GM23338 (cell line): ENCODE measurements at regions not wholly inside any gene's neighbourhood (a gene's known extent, or its start where the extent isn't known, plus 50 kb on each side); places are given as distances from the start of the nearest gene placed in this dataset.

Source experiments
- ATAC-seq: fragments of 200-7000 bp; cut with Tn5 transposase; 3 replicates; pipeline ENCODE4 v1.9.1; 2020
- DNase-seq: peaks from one replicate; pipeline ENCODE4 v3.0.0-alpha.2; 2015; ENCODE audit warnings: low spot score
- H2AFZ ChIP-seq: fragments of 200-600 bp; sonication (generic); 2 replicates; pipeline ENCODE4 v1.8.0; 2016; ENCODE audit warnings: antibody characterized with exemption, mild to moderate bottlenecking, moderate library complexity
- H3F3A ChIP-seq: fragments of 200-600 bp; sonication (generic); replicated peaks from 2 replicates; pipeline ENCODE4 v1.8.0; 2017; ENCODE audit warnings: antibody characterized with exemption, mixed run types, low read depth
- H3K27ac ChIP-seq: fragments of 200-600 bp; sonication (generic); 2 replicates; pipeline ENCODE4 v1.6.1; 2016; ENCODE audit warnings: low read depth
- H3K27me3 ChIP-seq: fragments of 200-600 bp; sonication (generic); 2 replicates; pipeline ENCODE4 v1.8.0; 2016; ENCODE audit warnings: mild to moderate bottlenecking, mixed run types, moderate library complexity; ENCODE audit not compliant: insufficient read depth
- H3K36me3 ChIP-seq: fragments of 200-600 bp; sonication (generic); 2 replicates; pipeline ENCODE4 v1.8.0; 2016; ENCODE audit warnings: mild to moderate bottlenecking; ENCODE audit not compliant: insufficient read depth
- H3K4me1 ChIP-seq: fragments of 200-600 bp; sonication (generic); 2 replicates; pipeline ENCODE4 v1.8.0; 2016; ENCODE audit warnings: mild to moderate bottlenecking, moderate library complexity; ENCODE audit not compliant: insufficient read depth
- H3K4me2 ChIP-seq: fragments of 200-600 bp; sonication (generic); 2 replicates; pipeline ENCODE4 v1.7.1; 2017; ENCODE audit warnings: mixed run types
- H3K4me3 ChIP-seq: fragments of 200-600 bp; sonication (generic); 2 replicates; pipeline ENCODE4 v1.6.1; 2016; ENCODE audit warnings: mixed run types
- H3K79me2 ChIP-seq: fragments of 200-600 bp; sonication (generic); replicated peaks from 2 replicates; pipeline ENCODE4 v1.8.0; 2017; ENCODE audit warnings: mild to moderate bottlenecking; ENCODE audit not compliant: insufficient read depth
- H3K9me2 ChIP-seq: fragments of 200-600 bp; sonication (generic); 2 replicates; pipeline ENCODE4 v1.8.0; 2017; ENCODE audit not compliant: insufficient read depth
- H4K20me1 ChIP-seq: fragments of 200-600 bp; sonication (generic); replicated peaks from 2 replicates; pipeline ENCODE4 v1.8.0; 2017; ENCODE audit warnings: mild to moderate bottlenecking; ENCODE audit not compliant: insufficient read depth
- H3K27ac Mint-ChIP-seq: 2 replicates; pipeline ENCODE4 v1.8.0; 2020; ENCODE audit warnings: inconsistent platforms, mild to moderate bottlenecking, moderate library complexity, mixed read lengths
- H3K27me3 Mint-ChIP-seq: 3 replicates; pipeline ENCODE4 v1.8.0; 2022; ENCODE audit warnings: low read depth, mild to moderate bottlenecking, moderate library complexity, mixed read lengths, inconsistent platforms; ENCODE audit not compliant: insufficient read depth, poor library complexity
- H3K36me3 Mint-ChIP-seq: 3 replicates; pipeline ENCODE4 v1.8.0; 2021; ENCODE audit warnings: low read depth, mild to moderate bottlenecking, inconsistent platforms, moderate library complexity, mixed read lengths
- H3K4me1 Mint-ChIP-seq: 3 replicates; pipeline ENCODE4 v1.8.0; 2020; ENCODE audit warnings: mild to moderate bottlenecking, inconsistent platforms, mixed read lengths
- H3K4me3 Mint-ChIP-seq: 3 replicates; pipeline ENCODE4 v1.8.0; 2021; ENCODE audit warnings: moderate library complexity, mild to moderate bottlenecking, inconsistent platforms, mixed read lengths
- H3K9me3 Mint-ChIP-seq: 3 replicates; pipeline ENCODE4 v1.8.0; 2020; ENCODE audit warnings: moderate library complexity, mild to moderate bottlenecking, inconsistent platforms, mixed read lengths
- CREB1 ChIP-seq: fragments of 250-450 bp; sonication (Bioruptor Pico); IDR thresholded peaks from 2 replicates; pipeline ENCODE4 v1.5.0; 2020; ENCODE audit warnings: low read depth, mild to moderate bottlenecking, moderate library complexity
- CTCF ChIP-seq, 2 experiments: fragments of 200-600 bp in 1 of 2; sonication (generic) in 1 of 2; conservative IDR thresholded peaks; 2 replicates each; pipeline versions ENCODE4 v1.5.1 to v1.6.1; 2016 to 2017; ENCODE audit warnings: antibody characterized with exemption in 2 of 2, low read depth in 2 of 2, mild to moderate bottlenecking in 2 of 2, moderate library complexity in 1 of 2
- ETS1 ChIP-seq: IDR thresholded peaks from 2 replicates; pipeline ENCODE4 v1.6.1; 2016; ENCODE audit warnings: antibody characterized with exemption
- EZH2 ChIP-seq: fragments of 200-600 bp; sonication (generic); IDR thresholded peaks from one replicate; pipeline ENCODE4 v1.8.0; 2017; ENCODE audit warnings: antibody characterized with exemption, mild to moderate bottlenecking, low read depth; ENCODE audit not compliant: unreplicated experiment
- EZH2phosphoT487 ChIP-seq: fragments of 200-600 bp; sonication (generic); IDR thresholded peaks from one replicate; pipeline ENCODE4 v1.8.1; 2018; ENCODE audit warnings: antibody characterized with exemption; ENCODE audit not compliant: unreplicated experiment
- JUNB ChIP-seq: IDR thresholded peaks from one replicate; pipeline ENCODE4 v1.6.1; 2016; ENCODE audit warnings: antibody characterized with exemption; ENCODE audit not compliant: unreplicated experiment
- NANOG ChIP-seq: IDR thresholded peaks from 2 replicates; pipeline ENCODE4 v1.6.1; 2016; ENCODE audit warnings: antibody characterized with exemption, borderline replicate concordance
- POLR2AphosphoS5 ChIP-seq: IDR thresholded peaks from 2 replicates; pipeline ENCODE4 v1.6.1; 2016; ENCODE audit warnings: antibody characterized with exemption, low read depth
- REST ChIP-seq: IDR thresholded peaks from one replicate; pipeline ENCODE4 v1.6.1; 2018; ENCODE audit warnings: antibody characterized with exemption; ENCODE audit not compliant: unreplicated experiment
- STAT1 ChIP-seq: IDR thresholded peaks from one replicate; pipeline ENCODE4 v1.6.1; 2016; ENCODE audit warnings: antibody characterized with exemption; ENCODE audit not compliant: unreplicated experiment
- ZNF331 ChIP-seq: fragments of 250-450 bp; sonication (Bioruptor Pico); IDR thresholded peaks from 2 replicates; pipeline ENCODE4 v1.5.0; 2020; ENCODE audit warnings: low read depth, mild to moderate bottlenecking, moderate library complexity
- ZNF462 ChIP-seq: fragments of 250-450 bp; sonication (Bioruptor Pico); IDR thresholded peaks from 2 replicates; pipeline ENCODE4 v1.5.0; 2020; ENCODE audit warnings: mild to moderate bottlenecking, moderate library complexity

- DNase-seq (no peak), ATAC-seq (no peak)
- Mint-ChIP-seq H3K4me1 (peaks cover 8% of the 10 kb centered on the region; the same call in 2 of the 3 replicates), H3K27me3 (peaks cover 4% of the 10 kb centered on the region), H3K36me3 (no peaks in the 10 kb centered on the region), H3K27ac (no peak overlapping the region), H3K9me3 (no peaks in the 10 kb centered on the region), H3K4me3 (no peak overlapping the region)
- Histone ChIP-seq H3K4me2 (no peak overlapping the region), H3K4me3 (no peak overlapping the region), H4K20me1 (no peaks in the 10 kb centered on the region), H3F3A (no peaks in the 10 kb centered on the region), H2AFZ (no peak overlapping the region), H3K36me3 (no peaks in the 10 kb centered on the region), H3K4me1 (no peaks in the 10 kb centered on the region; the same call in 1 of the 2 replicates), H3K27ac (no peak overlapping the region), H3K27me3 (no peaks in the 10 kb centered on the region), H3K79me2 (no peaks in the 10 kb centered on the region), H3K9me2 (no peaks in the 10 kb centered on the region; the same call in 1 of the 2 replicates)
- TF ChIP-seq ETS1 (no peak), ZNF331 (no peak), EZH2phosphoT487 (no peak), JUNB (no peak), ZNF462 (no peak), STAT1 (no peak), NANOG (no peak), EZH2 (no peak), CTCF (conservative IDR thresholded peaks at IDR 0.05; ENCODE audit: low read depth in 2 of 2) (no peak), POLR2AphosphoS5 (no peak), CREB1 (CRISPR knock-in tag) (no peak), REST (no peak)
These were observed 602.0 kb downstream of the TBL1XR1 start for GRCh38 chr3:176595307-176595706.
